Tibial nerve (tissue), 4 donors: ENCODE measurements at regions not wholly inside any gene's neighbourhood (a gene's known extent, or its start where the extent isn't known, plus 50 kb on each side); places are given as distances from the start of the nearest gene placed in this dataset.

ENCODE experiments used
- CTCF ChIP-seq, 5 experiments: fragments of 200-600 bp in 3 of 5; fragments of 450-650 bp in 2 of 5; sonication (generic) in 3 of 5; IDR thresholded peaks; one replicate each; pipeline ENCODE4 v1.5.1; 2016 to 2019; ENCODE audit warnings: antibody characterized with exemption in 5 of 5, mild to moderate bottlenecking in 3 of 5, moderate library complexity in 2 of 5
- EP300 ChIP-seq, 2 donors: sonication (generic); formaldehyde crosslinking; IDR thresholded peaks; one replicate each; pipeline ENCODE4 v1.6.1; 2017; ENCODE audit warnings: antibody characterized with exemption in 2 of 2, mild to moderate bottlenecking in 1 of 2
- POLR2A ChIP-seq, 2 donors: fragments of 450-650 bp; IDR thresholded peaks; one replicate each; pipeline ENCODE4 v1.6.1; 2017; ENCODE audit warnings: antibody characterized with exemption in 2 of 2, mild to moderate bottlenecking in 2 of 2, moderate library complexity in 2 of 2

DNA sequence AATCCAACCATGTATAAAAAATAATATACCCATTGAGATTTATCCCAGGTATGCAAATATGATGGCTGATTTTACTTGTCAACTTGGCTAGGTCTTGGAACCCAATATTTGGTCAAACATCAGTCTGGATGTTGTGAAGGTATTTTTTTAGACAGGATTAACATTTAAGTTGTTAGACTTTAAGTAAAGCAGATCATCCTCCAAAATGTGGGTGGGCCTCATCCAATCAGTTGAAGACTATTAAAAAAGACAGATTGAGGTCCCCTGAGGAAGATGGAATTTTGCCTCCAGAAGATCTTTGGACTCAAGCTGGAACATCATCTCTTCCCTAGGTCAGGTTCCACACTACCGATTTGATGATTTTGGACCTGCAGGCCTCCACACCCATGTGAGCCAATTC lies 271.2 kb downstream of the TMEM121 start:
- no peak for TF ChIP-seq POLR2A (IDR thresholded peaks at IDR 0.05)
- TF ChIP-seq CTCF (IDR thresholded peaks at IDR 0.05): no peak
- no peak for TF ChIP-seq EP300 (IDR thresholded peaks at IDR 0.05)
